ENCODE measurements at regions not wholly inside any gene's neighbourhood (a gene's known extent, or its start where the extent isn't known, plus 50 kb on each side); places are given as distances from the start of the nearest gene placed in this dataset.

DNA sequence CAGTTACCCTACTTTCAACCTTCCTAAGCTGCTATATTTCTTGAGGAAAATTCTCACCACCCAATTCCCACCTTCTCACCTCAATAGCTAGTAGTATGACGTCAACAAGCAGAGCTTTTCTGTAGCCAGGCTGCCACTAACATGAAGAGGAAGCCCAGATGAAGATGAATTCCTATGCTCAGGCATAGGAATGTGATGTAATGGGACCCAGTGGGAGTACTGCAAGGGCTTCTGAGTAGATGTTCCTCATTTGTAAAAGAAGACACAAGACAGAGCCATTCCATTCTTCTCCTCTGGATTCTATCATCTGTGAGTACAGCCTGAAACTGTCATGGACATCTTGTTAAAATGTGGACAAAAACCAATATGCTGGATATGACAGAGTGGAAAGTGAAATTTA lies 81.6 kb upstream of the KLF3 start:
- H3K9me2 ChIP-seq (replicated peaks; ENCODE audit: insufficient read depth, low read length): no peaks in the 10 kb centered on the region
- H3K4me3 ChIP-seq (ENCODE audit: insufficient read depth, low read length, poor library complexity, severe bottlenecking): no peak overlapping the region
- no peak overlapping the region for H2AFZ ChIP-seq (ENCODE audit: low read depth, low read length, severe bottlenecking)
- no peaks in the 10 kb centered on the region for H3K36me3 ChIP-seq (ENCODE audit: low read length)
- H3K9me3 ChIP-seq (ENCODE audit: insufficient read depth, low read length): no peaks in the 10 kb centered on the region
- no peaks in the 10 kb centered on the region for H3F3A ChIP-seq (ENCODE audit: insufficient read depth)
- no peaks in the 10 kb centered on the region for H3K27me3 ChIP-seq (ENCODE audit: low read length)
- H3K79me2 ChIP-seq (ENCODE audit: insufficient read depth, low read length): no peaks in the 10 kb centered on the region
- no peak overlapping the region for H3K4me2 ChIP-seq (ENCODE audit: low read depth, low read length, poor library complexity, severe bottlenecking)
- no peak for TF ChIP-seq EZH2phosphoT487 (conservative IDR thresholded peaks at IDR 0.05; ENCODE audit: low read length)
- TF ChIP-seq, protein P1, sequence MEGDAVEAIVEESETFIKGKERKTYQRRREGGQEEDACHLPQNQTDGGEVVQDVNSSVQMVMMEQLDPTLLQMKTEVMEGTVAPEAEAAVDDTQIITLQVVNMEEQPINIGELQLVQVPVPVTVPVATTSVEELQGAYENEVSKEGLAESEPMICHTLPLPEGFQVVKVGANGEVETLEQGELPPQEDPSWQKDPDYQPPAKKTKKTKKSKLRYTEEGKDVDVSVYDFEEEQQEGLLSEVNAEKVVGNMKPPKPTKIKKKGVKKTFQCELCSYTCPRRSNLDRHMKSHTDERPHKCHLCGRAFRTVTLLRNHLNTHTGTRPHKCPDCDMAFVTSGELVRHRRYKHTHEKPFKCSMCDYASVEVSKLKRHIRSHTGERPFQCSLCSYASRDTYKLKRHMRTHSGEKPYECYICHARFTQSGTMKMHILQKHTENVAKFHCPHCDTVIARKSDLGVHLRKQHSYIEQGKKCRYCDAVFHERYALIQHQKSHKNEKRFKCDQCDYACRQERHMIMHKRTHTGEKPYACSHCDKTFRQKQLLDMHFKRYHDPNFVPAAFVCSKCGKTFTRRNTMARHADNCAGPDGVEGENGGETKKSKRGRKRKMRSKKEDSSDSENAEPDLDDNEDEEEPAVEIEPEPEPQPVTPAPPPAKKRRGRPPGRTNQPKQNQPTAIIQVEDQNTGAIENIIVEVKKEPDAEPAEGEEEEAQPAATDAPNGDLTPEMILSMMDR (IDR thresholded peaks at IDR 0.05; ENCODE audit: insufficient read depth, low read length, poor library complexity, severe bottlenecking): no peak
- H3K9ac ChIP-seq (ENCODE audit: low read length): no peak overlapping the region
- H4K20me1 ChIP-seq (ENCODE audit: low read depth, low read length): no peaks in the 10 kb centered on the region
- no peak overlapping the region for H3K27ac ChIP-seq (ENCODE audit: low read depth, low read length)

DNA sequence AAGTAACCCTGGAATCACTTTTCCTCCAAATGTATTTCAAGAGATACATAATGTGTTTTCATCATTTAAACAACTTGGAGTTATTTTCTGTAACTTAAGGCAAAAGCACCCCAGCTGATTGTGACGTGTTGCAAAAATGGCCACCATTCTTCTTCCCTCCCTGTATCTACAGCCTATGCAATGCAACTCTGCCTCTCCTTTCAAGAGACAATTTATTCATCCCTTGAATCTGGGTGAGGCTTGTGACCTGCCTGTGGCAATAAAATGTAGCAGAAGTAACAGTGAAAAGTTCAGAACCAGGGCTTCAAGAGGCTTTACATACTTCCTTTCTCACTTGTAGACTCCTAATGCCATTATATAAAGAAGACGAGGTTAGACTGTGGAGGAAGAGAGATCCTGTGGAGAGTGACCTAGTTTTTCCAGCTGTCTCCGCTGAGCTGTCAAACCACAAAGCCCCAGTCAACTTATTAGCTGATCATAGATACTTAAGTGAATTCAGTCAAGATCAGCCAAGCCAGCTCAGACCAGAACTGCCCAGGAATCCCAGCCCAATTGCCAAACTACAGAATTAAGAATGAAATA lies 81.0 kb upstream of the KLF3 start:
- TF ChIP-seq, protein P1 (IDR thresholded peaks at IDR 0.05; ENCODE audit: insufficient read depth, low read length, poor library complexity, severe bottlenecking): no peak
- no peak for TF ChIP-seq EZH2phosphoT487 (conservative IDR thresholded peaks at IDR 0.05; ENCODE audit: low read length)
- H3K27ac ChIP-seq (ENCODE audit: low read depth, low read length): no peak overlapping the region
- H3K9me3 ChIP-seq (ENCODE audit: insufficient read depth, low read length): no peaks in the 10 kb centered on the region
- H2AFZ ChIP-seq (ENCODE audit: low read depth, low read length, severe bottlenecking): no peak overlapping the region
- no peak overlapping the region for H3K4me2 ChIP-seq (ENCODE audit: low read depth, low read length, poor library complexity, severe bottlenecking)
- H3K9me2 ChIP-seq (replicated peaks; ENCODE audit: insufficient read depth, low read length): no peaks in the 10 kb centered on the region
- H3K9ac ChIP-seq (ENCODE audit: low read length): no peak overlapping the region
- H3K4me3 ChIP-seq (ENCODE audit: insufficient read depth, low read length, poor library complexity, severe bottlenecking): no peak overlapping the region
- H3F3A ChIP-seq (ENCODE audit: insufficient read depth): no peaks in the 10 kb centered on the region
- H3K27me3 ChIP-seq (ENCODE audit: low read length): no peaks in the 10 kb centered on the region
- H4K20me1 ChIP-seq (ENCODE audit: low read depth, low read length): no peaks in the 10 kb centered on the region
- no peaks in the 10 kb centered on the region for H3K36me3 ChIP-seq (ENCODE audit: low read length)
- H3K79me2 ChIP-seq (ENCODE audit: insufficient read depth, low read length): no peaks in the 10 kb centered on the region

DNA sequence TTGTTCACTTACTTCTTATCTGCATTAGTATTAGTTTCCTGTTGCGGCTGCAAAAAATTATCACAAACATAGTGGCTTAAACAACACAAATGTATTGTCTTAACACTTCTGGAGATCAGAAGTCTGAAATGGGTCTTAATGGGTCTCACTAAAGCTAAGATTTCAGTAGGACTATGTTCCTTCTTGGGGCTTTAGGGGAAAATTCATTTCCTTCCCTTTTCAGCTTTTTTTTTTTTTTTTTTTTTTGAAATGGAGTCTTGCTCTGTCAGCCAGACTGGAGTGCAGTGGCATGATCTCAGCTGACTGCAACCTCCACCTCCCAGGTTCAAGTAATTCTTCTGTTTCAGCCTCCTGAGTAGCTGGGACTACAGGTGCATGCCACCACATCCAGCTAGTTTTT lies 78.1 kb upstream of the KLF3 start:
- no peak overlapping the region for H3K4me2 ChIP-seq (ENCODE audit: low read depth, low read length, poor library complexity, severe bottlenecking)
- no peak overlapping the region for H2AFZ ChIP-seq (ENCODE audit: low read depth, low read length, severe bottlenecking)
- H4K20me1 ChIP-seq (ENCODE audit: low read depth, low read length): no peaks in the 10 kb centered on the region
- H3K79me2 ChIP-seq (ENCODE audit: insufficient read depth, low read length): no peaks in the 10 kb centered on the region
- no peaks in the 10 kb centered on the region for H3K36me3 ChIP-seq (ENCODE audit: low read length)
- H3F3A ChIP-seq (ENCODE audit: insufficient read depth): no peaks in the 10 kb centered on the region
- no peaks in the 10 kb centered on the region for H3K9me2 ChIP-seq (replicated peaks; ENCODE audit: insufficient read depth, low read length)
- TF ChIP-seq EZH2phosphoT487 (conservative IDR thresholded peaks at IDR 0.05; ENCODE audit: low read length): no peak
- TF ChIP-seq, protein P1 (IDR thresholded peaks at IDR 0.05; ENCODE audit: insufficient read depth, low read length, poor library complexity, severe bottlenecking): no peak
- H3K9me3 ChIP-seq (ENCODE audit: insufficient read depth, low read length): no peaks in the 10 kb centered on the region
- no peak overlapping the region for H3K4me3 ChIP-seq (ENCODE audit: insufficient read depth, low read length, poor library complexity, severe bottlenecking)
- H3K27me3 ChIP-seq (ENCODE audit: low read length): no peaks in the 10 kb centered on the region
- no peak overlapping the region for H3K27ac ChIP-seq (ENCODE audit: low read depth, low read length)
- no peak overlapping the region for H3K9ac ChIP-seq (ENCODE audit: low read length)

Data from SU-DHL-6 (cell line).